Kidney (tissue), 13 donors: ENCODE measurements at regions not wholly inside any gene's neighbourhood (a gene's known extent, or its start where the extent isn't known, plus 50 kb on each side); places are given as distances from the start of the nearest gene placed in this dataset.
A peak's percentile ranks its signal among the peaks of the same experiment; 100 is the strongest.

Experiments used
- DNase-seq, 5 donors: peaks; one replicate each; pipeline ENCODE4 v3.0.0-alpha.2; 2013 to 2020
- FAIRE-seq: peaks from 2 replicates; lab custom pipeline; 2012; peaks lifted over from hg19 to GRCh38; lab: Jason Lieb, UNC
- H3K27ac ChIP-seq, 2 donors: one replicate each; pipeline ENCODE4 v1.7.0; 2013; ENCODE audit warnings: low read depth in 2 of 2, low read length in 2 of 2, inconsistent platforms in 1 of 2
- H3K27me3 ChIP-seq: one replicate; pipeline ENCODE4 v1.7.1; 2013; ENCODE audit warnings: low read length, inconsistent platforms; ENCODE audit not compliant: control insufficient read depth, insufficient read depth
- H3K36me3 ChIP-seq, 3 donors: one replicate each; pipeline versions ENCODE4 v1.7.0 to v1.7.1; 2013; ENCODE audit warnings: low read length in 3 of 3, control low read depth in 1 of 3, inconsistent platforms in 1 of 3; ENCODE audit not compliant: insufficient read depth in 3 of 3, control insufficient read depth in 2 of 3
- H3K4me1 ChIP-seq, 3 donors: one replicate each; pipeline versions ENCODE4 v1.7.0 to v1.7.1; 2013; ENCODE audit warnings: low read length in 3 of 3, inconsistent platforms in 1 of 3, low read depth in 1 of 3; ENCODE audit not compliant: control insufficient read depth in 2 of 3, insufficient read depth in 2 of 3
- H3K4me3 ChIP-seq, 3 donors: one replicate each; pipeline versions ENCODE4 v1.7.0 to v1.8.1; 2013; ENCODE audit warnings: low read length in 3 of 3, control low read depth in 1 of 3, inconsistent platforms in 1 of 3
- H3K9ac ChIP-seq, 3 donors: one replicate each; pipeline versions ENCODE4 v1.7.0 to v1.7.1; 2013; ENCODE audit warnings: low read length in 3 of 3, control low read depth in 1 of 3, inconsistent platforms in 1 of 3
- H3K9me3 ChIP-seq, 3 donors: one replicate each; pipeline versions ENCODE4 v1.7.0 to v1.7.1; 2013; ENCODE audit warnings: low read length in 3 of 3, control low read depth in 1 of 3, inconsistent platforms in 1 of 3; ENCODE audit not compliant: control insufficient read depth in 2 of 3, insufficient read depth in 1 of 3
- intact Hi-C: fragments of 100-400 bp; cut with DNase I; formaldehyde crosslinking; loops from one replicate; pipeline ENCODE4 v1.11.1; 2022
- TF ChIP-seq, protein P1 (sequence below): IDR thresholded peaks from 3 replicates; pipeline ENCODE4 v1.5.1; 2012; ENCODE audit warnings: mild to moderate bottlenecking, moderate library complexity, borderline replicate concordance; ENCODE audit not compliant: insufficient read depth; ENCODE audit errors: extremely low read depth
- donor health status: control.
- donor health status: control.
- donor health status: control.
- donor health status: control.
- donor health status: control.
- donor health status: DM: yes; HTN: yes; CAD: no.
- donor health status: Normal renal cell carcinoma (clear cell type).

DNA sequence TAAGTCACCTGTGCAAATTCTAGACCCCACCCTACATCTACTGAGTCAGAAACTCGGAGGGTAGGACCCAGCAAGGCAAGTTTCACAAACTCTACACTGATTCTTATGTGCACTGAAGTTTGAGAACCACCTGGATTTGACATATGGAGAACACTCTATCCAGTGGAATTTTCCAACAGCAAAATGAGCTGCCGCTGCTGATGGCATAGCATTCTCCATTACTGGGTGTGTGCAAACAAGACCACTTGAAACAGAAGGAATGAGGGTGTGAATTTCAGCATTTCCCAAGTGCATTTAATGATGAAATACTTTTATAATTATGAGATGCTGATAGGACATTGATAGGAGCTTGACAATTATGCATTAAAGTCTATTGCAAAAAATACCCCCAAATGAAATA lies 229.1 kb upstream of the IL12B start:
- Histone ChIP-seq H3K27ac (no peak overlapping the region), H3K4me1 (no peaks in the 10 kb centered on the region), H3K27me3 (no peaks in the 10 kb centered on the region), H3K9me3 (no peaks in the 10 kb centered on the region), H3K4me3 (no peak overlapping the region), H3K36me3 (no peaks in the 10 kb centered on the region), H3K9ac (no peak overlapping the region)
- no peak for FAIRE-seq
- no peak for DNase-seq
- TF ChIP-seq, protein P1, sequence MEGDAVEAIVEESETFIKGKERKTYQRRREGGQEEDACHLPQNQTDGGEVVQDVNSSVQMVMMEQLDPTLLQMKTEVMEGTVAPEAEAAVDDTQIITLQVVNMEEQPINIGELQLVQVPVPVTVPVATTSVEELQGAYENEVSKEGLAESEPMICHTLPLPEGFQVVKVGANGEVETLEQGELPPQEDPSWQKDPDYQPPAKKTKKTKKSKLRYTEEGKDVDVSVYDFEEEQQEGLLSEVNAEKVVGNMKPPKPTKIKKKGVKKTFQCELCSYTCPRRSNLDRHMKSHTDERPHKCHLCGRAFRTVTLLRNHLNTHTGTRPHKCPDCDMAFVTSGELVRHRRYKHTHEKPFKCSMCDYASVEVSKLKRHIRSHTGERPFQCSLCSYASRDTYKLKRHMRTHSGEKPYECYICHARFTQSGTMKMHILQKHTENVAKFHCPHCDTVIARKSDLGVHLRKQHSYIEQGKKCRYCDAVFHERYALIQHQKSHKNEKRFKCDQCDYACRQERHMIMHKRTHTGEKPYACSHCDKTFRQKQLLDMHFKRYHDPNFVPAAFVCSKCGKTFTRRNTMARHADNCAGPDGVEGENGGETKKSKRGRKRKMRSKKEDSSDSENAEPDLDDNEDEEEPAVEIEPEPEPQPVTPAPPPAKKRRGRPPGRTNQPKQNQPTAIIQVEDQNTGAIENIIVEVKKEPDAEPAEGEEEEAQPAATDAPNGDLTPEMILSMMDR: no peak
- intact Hi-C loops: no loop called here

DNA sequence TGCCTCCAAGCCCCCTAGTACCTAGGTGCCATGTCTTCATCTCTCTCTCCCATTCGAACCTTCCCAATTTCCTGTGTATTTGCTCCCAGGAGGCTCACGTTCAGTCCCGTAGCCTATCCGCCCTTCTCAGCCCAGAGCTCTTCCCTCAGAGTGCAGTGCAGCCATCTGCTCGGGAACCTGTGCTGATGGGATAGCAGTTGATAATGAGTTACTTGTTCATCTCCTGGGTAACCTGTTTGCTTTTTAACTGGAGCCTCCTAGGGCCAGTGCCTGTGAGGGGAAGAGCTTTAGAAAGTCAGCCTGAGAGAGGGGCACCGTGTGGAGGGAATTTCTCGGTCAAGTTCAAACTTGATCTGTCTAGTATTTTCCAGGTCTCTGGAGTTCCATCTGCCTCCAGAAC lies 229.8 kb upstream of the IL12B start:
- H3K4me1 ChIP-seq: no peaks in the 10 kb centered on the region

DNA sequence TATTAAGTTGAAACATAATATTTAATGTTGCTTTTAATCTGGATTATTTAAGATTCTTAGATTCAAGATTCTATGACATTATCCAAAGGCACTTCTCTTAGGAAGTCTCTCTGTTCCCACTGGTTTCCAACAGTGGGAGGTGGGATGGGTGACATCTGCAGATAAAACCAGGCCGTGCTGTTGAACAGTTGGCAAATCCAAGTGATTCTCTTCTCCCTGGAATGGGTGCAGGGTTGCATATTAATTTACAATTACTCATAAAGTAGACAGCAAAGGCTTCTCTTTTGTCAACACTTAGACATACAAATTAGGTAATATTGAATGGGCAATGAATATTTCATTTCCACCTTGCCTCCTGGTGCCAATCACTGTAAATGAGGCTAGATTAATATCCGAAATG lies 233.7 kb upstream of the IL12B start:
- Histone ChIP-seq H3K27me3 (no peaks in the 10 kb centered on the region), H3K36me3 (no peaks in the 10 kb centered on the region), H3K9me3 (no peaks in the 10 kb centered on the region), H3K4me1 (no peaks in the 10 kb centered on the region), H3K27ac (no peak overlapping the region), H3K4me3 (no peak overlapping the region), H3K9ac (no peak overlapping the region)
- DNase-seq (no peak), FAIRE-seq (no peak)
- TF ChIP-seq, protein P1: no peak
- intact Hi-C loops: no loop called here

More for the DNA sequence above, 229.8 kb upstream of the IL12B start:
- intact Hi-C loops: no loop called here
- Histone ChIP-seq H3K36me3 (no peaks in the 10 kb centered on the region), H3K9ac (no peak overlapping the region), H3K27me3 (no peaks in the 10 kb centered on the region), H3K27ac (no peak overlapping the region), H3K4me3 (no peak overlapping the region), H3K9me3 (no peaks in the 10 kb centered on the region)
- TF ChIP-seq, protein P1: no peak
- no peak for FAIRE-seq
- DNase-seq: peak in 1 of 5 donors; percentile 22

- Histone ChIP-seq H3K9me3 (no peaks in the 10 kb centered on the region), H3K27ac (no peak overlapping the region), H3K4me1 (no peaks in the 10 kb centered on the region), H3K27me3 (no peaks in the 10 kb centered on the region), H3K4me3 (no peak overlapping the region), H3K9ac (no peak overlapping the region), H3K36me3 (no peaks in the 10 kb centered on the region)
- intact Hi-C loops: no loop called here
- TF ChIP-seq, protein P1: no peak
- peak in 1 of 5 donors; percentile 17 for DNase-seq
- FAIRE-seq: no peak
Measured at GRCh38 chr5:159566832-159567231, 236.5 kb upstream of the IL12B start.
